ENCODE measurements at regions not wholly inside any gene's neighbourhood (a gene's known extent, or its start where the extent isn't known, plus 50 kb on each side); places are given as distances from the start of the nearest gene placed in this dataset.

- TF ChIP-seq CTCF (IDR thresholded peaks at IDR 0.05) (no peak), POLR2A (IDR thresholded peaks at IDR 0.05) (no peak)
Observed at GRCh38 chr18:77608807-77609206, 359.2 kb downstream of the GALR1 start.
